ENCODE measurements at regions not wholly inside any gene's neighbourhood (a gene's known extent, or its start where the extent isn't known, plus 50 kb on each side); places are given as distances from the start of the nearest gene placed in this dataset.

DNA sequence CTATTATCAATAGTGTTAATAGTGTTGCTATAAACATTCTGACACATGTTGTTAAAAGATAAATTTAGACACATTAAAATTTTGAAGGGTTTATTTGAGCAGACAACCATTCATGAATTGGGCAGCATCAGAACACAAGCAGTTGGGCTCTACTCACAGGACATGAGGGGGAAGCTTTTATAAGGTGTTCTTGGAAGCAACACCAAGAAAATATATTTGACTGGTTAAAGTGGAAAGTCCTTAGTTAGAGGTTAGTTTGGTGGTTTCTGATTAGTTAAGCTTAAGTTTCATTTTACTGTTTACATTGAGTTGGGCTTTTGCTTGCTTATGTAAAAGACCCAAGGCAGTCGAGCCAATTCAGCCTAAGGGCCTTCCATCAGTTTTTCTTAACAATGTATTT lies 220.7 kb downstream of the CD47 start:
- Histone ChIP-seq H3K23me2 (ENCODE audit: low read depth, low read length) (no peaks in the 10 kb centered on the region), H2AFZ (ENCODE audit: low read length) (no peak overlapping the region), H3K14ac (ENCODE audit: insufficient read length) (no peak overlapping the region), H3K9ac (replicated peaks in 1 of 4; ENCODE audit: extremely low read depth in 1 of 4, low read depth in 3 of 4, low read length in 3 of 4) (no peak overlapping the region), H3K9me3 (ENCODE audit: insufficient read depth in 2 of 2, low read depth in 1 of 2, low read length in 1 of 2) (no peaks in the 10 kb centered on the region), H2BK15ac (ENCODE audit: low read length) (no peak overlapping the region), H2BK120ac (replicated peaks; ENCODE audit: low read depth, low read length) (no peak overlapping the region), H3K4me1 (replicated peaks in 1 of 4; ENCODE audit: control insufficient read depth in 3 of 4, insufficient read depth in 4 of 4, low read length in 3 of 4) (no peaks in the 10 kb centered on the region), H4K20me1 (replicated peaks in 1 of 2; ENCODE audit: control insufficient read depth in 1 of 2, insufficient read depth in 2 of 2, low read length in 2 of 2) (no peaks in the 10 kb centered on the region), H3K36me3 (ENCODE audit: control insufficient read depth in 2 of 4, insufficient read depth in 4 of 4, low read length in 3 of 4) (no peaks in the 10 kb centered on the region), H4K8ac (ENCODE audit: extremely low read depth, insufficient read depth, low read length) (no peak overlapping the region), H2BK20ac (ENCODE audit: low read length) (no peak overlapping the region), H3K4ac (replicated peaks; ENCODE audit: insufficient read length, low read depth, low read length) (no peak overlapping the region), H2AK5ac (ENCODE audit: low read depth, low read length) (no peak overlapping the region), H3K79me1 (ENCODE audit: low read depth, low read length) (no peaks in the 10 kb centered on the region), H4K5ac (ENCODE audit: insufficient read length, low read depth, low read length) (no peak overlapping the region), H3K4me2 (ENCODE audit: insufficient read depth in 1 of 2, low read depth in 2 of 2, low read length in 2 of 2) (no peak overlapping the region), H3K27ac (ENCODE audit: low read depth, low read length) (no peak overlapping the region), H3K18ac (ENCODE audit: extremely low read depth, low read length) (no peak overlapping the region), H3K56ac (replicated peaks; ENCODE audit: insufficient read length, low read depth, low read length) (no peak overlapping the region), H3K79me2 (ENCODE audit: control insufficient read depth in 1 of 2, insufficient read depth in 2 of 2, low read length in 2 of 2) (no peaks in the 10 kb centered on the region), H2BK5ac (ENCODE audit: low read depth, low read length) (no peak overlapping the region), H3K4me3 (ENCODE audit: extremely low read depth in 1 of 4, insufficient read depth in 2 of 4, low read depth in 3 of 4, low read length in 4 of 4) (no peak overlapping the region), H2BK12ac (ENCODE audit: low read depth, low read length) (no peak overlapping the region), H3K23ac (ENCODE audit: insufficient read length) (no peak overlapping the region), H4K91ac (replicated peaks; ENCODE audit: insufficient read length, low read length) (no peak overlapping the region), H3K27me3 (replicated peaks in 1 of 4; ENCODE audit: control insufficient read depth in 3 of 4, extremely low read depth in 1 of 4, insufficient read depth in 3 of 4, low read length in 3 of 4) (no peaks in the 10 kb centered on the region)
- CTCF ChIA-PET (ENCODE audit: partially characterized antibody): interaction anchor here (1.1 to 2.6 kb wide), 3 partner anchors 11 to 204 kb away, joined by 3 to 6 read pairs (median 4); no protein-coding TSS in a partner anchor
- POLR2A ChIA-PET (ENCODE audit: partially characterized antibody): no interaction called here
- 88% methylated on average over 1 of the region's 1 CpG; no CpG with 5 or more reads in 1 of the 2 experiments for WGBS, 2 experiments (ENCODE audit: extremely low coverage in 1 of 2, insufficient coverage in 1 of 2, insufficient read length in 1 of 2, insufficient replicate concordance in 2 of 2, low coverage in 1 of 2, low lambda C conversion rate in 2 of 2, missing lambda C conversion rate in 1 of 2)
- DNase-seq (ENCODE audit: low read depth in 1 of 2, low spot score in 2 of 2) (no peak), FAIRE-seq (no peak)
- TF ChIP-seq CTBP2 (IDR thresholded peaks at IDR 0.05; ENCODE audit: borderline replicate concordance, insufficient read depth, insufficient read length, low read length) (no peak), TAF1 (IDR thresholded peaks at IDR 0.05; ENCODE audit: low read depth, low read length) (no peak), NANOG (IDR thresholded peaks at IDR 0.05; ENCODE audit: insufficient read depth, low read depth, low read length, poor library complexity, severe bottlenecking) (no peak), TCF12 (IDR thresholded peaks at IDR 0.05; ENCODE audit: low read depth, low read length) (no peak), POLR2AphosphoS5 (IDR thresholded peaks at IDR 0.05; ENCODE audit: low read depth, low read length) (no peak), RFX5 (IDR thresholded peaks at IDR 0.05; ENCODE audit: borderline replicate concordance, low read depth, low read length) (no peak)
- TF ChIP-seq, protein P1, sequence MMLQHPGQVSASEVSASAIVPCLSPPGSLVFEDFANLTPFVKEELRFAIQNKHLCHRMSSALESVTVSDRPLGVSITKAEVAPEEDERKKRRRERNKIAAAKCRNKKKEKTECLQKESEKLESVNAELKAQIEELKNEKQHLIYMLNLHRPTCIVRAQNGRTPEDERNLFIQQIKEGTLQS (IDR thresholded peaks at IDR 0.05; ENCODE audit: insufficient read depth, low read depth, low read length): no peak
- TF ChIP-seq, protein P2, sequence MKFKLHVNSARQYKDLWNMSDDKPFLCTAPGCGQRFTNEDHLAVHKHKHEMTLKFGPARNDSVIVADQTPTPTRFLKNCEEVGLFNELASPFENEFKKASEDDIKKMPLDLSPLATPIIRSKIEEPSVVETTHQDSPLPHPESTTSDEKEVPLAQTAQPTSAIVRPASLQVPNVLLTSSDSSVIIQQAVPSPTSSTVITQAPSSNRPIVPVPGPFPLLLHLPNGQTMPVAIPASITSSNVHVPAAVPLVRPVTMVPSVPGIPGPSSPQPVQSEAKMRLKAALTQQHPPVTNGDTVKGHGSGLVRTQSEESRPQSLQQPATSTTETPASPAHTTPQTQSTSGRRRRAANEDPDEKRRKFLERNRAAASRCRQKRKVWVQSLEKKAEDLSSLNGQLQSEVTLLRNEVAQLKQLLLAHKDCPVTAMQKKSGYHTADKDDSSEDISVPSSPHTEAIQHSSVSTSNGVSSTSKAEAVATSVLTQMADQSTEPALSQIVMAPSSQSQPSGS (IDR thresholded peaks at IDR 0.05; ENCODE audit: low read length): no peak
